ENCODE measurements at regions not wholly inside any gene's neighbourhood (a gene's known extent, or its start where the extent isn't known, plus 50 kb on each side); places are given as distances from the start of the nearest gene placed in this dataset.

GRCh38 chr7:35386816-35387706 lies 133.2 kb upstream of the TBX20 start:
- DNase-seq (ENCODE audit: low read depth in 3 of 3), result no peak

GRCh38 chr7:35386082-35386815 lies 132.3 kb upstream of the TBX20 start:
- no peak for DNase-seq (ENCODE audit: low read depth in 3 of 3)

DNA sequence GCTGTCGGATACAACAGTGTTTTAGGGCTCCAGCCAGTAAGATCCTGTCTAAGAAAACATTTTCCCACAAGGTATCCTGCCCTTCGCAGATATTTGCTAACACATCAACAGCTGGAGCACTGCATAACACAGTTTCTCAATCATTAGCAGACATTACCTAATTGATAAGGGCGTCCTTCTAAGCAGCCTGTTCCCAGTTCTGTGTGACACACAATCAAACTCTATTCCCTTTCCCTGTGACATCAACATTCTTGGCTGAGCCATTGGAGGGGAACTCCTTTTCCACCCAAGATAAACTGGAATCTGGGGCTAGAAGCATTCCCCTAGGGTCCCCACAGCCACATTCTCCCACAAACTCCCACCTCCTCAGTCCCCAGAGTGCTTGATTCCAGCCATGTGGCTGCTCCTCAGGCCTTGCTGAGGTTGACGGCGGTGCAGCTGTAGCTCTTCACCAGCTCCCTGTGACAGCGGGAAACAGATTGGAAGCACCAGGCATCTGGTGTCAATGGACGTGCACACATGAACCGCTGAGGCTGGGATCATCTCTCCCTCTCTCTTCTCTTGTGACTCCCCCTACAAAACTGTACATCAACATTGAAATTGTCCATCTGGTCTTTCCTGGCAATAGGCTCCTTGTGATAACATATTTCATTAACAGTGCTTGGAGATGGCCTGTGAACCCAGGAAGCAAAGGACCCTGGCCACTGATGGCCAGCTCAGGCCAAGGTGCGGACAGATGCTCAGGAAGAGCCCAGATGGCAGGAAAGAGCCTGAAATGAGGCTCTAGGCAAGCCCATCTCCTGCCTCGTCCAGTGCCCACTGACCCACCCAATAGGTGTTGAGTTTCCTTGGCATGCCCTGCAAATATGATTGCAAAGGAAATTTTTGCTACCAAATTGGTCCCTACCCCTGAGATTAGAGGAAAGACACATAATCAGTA lies 131.1 kb upstream of the TBX20 start:
- no peak for DNase-seq (ENCODE audit: low read depth in 3 of 3)

DNA sequence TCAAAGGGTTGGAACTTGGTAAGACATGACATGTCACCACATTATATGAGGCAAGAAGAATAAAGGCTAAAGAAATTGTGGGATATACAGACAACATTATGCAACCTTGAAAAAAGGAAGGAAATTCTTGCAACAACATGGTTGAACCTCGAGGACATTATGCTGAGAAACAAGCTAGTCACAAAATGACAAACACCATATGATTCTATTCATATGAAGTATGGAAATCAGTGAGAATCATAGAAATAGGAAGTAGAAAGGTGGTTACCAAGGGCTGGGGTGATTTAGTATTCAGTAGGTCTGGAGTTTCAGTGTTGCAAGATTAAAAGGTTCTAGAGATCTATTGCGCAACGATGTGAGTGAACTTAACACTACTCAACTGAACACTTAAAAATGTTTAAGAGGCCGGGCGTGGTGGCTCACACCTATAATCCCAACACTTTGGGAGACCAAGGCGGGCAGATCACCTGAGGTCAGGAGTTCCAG lies 126.9 kb upstream of the TBX20 start:
- no peak for DNase-seq (ENCODE audit: low read depth in 3 of 3)

GRCh38 chr7:35379481-35379880 lies 125.6 kb upstream of the TBX20 start:
- no peak for DNase-seq (ENCODE audit: low read depth in 3 of 3)

DNA sequence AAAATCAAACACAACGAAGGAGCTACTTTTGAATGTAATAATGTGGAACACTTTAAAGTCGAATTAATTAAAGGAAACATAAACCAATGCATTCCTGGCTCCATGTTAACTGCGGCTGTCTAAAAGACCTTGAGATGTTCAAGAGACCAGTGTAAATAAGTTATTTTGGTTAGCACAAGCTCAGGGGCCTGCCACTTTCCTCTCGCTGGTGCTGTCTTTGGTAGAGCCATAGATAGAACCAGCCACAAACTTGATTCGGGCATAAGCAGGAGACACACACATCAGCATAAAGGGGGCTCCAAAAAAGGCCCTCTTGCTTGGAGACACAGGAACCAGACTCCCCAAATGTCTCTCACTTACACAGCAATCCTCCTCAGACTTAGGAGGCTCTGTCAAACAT lies 121.6 kb upstream of the TBX20 start:
- DNase-seq (ENCODE audit: low read depth in 3 of 3), result no peak

DNA sequence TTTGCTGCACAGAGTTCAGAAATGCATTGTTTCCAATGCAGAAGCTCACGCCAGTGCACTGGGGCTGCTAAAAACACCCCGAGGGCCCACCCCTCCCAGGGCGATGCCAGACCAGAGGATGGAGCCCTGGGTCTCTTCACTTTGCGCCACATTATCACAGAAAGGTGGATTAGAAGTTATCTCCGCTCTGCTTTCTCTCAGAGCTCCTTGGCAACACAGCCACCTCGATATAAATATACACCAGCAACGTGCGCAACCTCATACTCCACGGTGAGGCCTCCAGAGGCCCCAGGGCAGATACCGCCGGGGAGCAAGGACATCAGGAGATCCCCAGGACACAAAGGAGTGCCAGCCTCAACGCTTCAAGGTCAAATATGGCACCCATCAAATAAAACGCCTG lies 121.0 kb upstream of the TBX20 start:
- no peak for DNase-seq (ENCODE audit: low read depth in 3 of 3)

DNA sequence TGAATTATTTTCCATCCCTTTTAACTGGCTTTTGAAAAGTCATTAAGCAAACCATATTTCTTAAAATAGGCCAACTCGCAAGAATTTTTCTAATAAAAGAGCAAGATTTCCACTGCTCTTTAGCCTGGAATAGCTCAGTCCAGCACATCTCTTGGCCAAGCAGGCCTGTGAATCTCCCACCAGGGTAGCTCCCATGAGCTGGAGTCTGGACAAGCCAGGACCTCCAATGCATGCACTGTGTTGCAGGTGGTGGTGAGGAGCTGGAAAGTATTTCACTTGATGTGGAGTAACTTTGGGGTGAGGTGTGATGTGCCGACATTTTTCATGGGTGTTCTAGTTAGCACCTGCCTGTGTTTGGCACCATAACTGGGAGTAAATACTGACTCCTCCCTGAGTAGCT lies 117.3 kb upstream of the TBX20 start:
- no peak for DNase-seq (ENCODE audit: low read depth in 3 of 3)

- no peak for DNase-seq (ENCODE audit: low read depth in 3 of 3)
Observed at GRCh38 chr7:35370687-35371086, 116.8 kb upstream of the TBX20 start.

- DNase-seq (ENCODE audit: low read depth in 3 of 3), result no peak
Observed at GRCh38 chr7:35366167-35367155, 112.6 kb upstream of the TBX20 start.

GRCh38 chr7:35365523-35365922 lies 111.6 kb upstream of the TBX20 start:
- no peak for DNase-seq (ENCODE audit: low read depth in 3 of 3)

DNA sequence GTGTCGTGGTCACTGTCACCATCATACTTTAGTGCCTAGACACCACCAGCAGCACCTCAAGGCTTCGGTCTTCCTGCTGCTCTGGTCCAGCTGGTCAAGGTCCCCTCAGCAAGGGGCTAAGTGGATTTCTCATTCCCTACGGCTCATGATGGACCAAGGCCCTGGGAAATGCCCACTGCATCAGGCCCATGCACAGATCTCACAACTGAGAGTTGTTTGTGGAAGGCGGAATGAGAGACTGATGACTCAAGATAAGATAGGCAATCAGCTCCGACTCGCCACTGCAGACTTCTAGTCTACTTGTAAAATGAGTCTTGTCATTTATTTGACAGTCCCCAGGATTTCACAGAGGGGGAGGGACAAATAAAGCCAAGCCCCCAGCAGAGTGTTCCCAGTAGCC lies 108.4 kb upstream of the TBX20 start:
- DNase-seq (ENCODE audit: low read depth in 3 of 3), result no peak

- no peak for DNase-seq (ENCODE audit: low read depth in 3 of 3)
Observed at GRCh38 chr7:35359423-35359822, 105.5 kb upstream of the TBX20 start.

- no peak for DNase-seq (ENCODE audit: low read depth in 3 of 3)
Observed at GRCh38 chr7:35356495-35356894, 102.6 kb upstream of the TBX20 start.

GRCh38 chr7:35355911-35356310 lies 102.0 kb upstream of the TBX20 start:
- no peak for DNase-seq (ENCODE audit: low read depth in 3 of 3)

DNA sequence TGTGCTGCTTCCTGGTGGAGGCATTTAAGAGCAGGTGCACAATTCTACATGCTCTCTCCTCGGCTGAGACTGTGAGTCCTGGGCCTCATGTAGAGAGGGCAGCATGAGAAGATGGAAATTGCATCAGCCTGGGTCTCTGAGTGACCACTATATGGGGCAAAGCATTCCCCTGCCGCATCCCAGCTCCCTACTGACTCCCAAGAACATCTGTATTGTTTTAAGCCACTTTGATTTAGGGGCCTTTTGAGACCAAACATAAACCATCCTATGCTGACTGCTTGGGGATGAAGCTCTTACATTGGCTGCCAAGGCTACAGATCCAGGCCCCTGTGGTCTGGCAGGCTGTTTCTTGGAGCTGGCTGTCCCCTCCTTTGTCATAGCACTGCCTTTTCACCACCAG lies 101.3 kb upstream of the TBX20 start:
- no peak for DNase-seq (ENCODE audit: low read depth in 3 of 3)

- DNase-seq (ENCODE audit: low read depth in 3 of 3), result no peak
Observed at GRCh38 chr7:35353481-35353880, 99.6 kb upstream of the TBX20 start.

- DNase-seq (ENCODE audit: low read depth in 3 of 3), result no peak
Observed at GRCh38 chr7:35351466-35351865, 97.6 kb upstream of the TBX20 start.

- no peak for DNase-seq (ENCODE audit: low read depth in 3 of 3)
Observed at GRCh38 chr7:35348611-35349400, 94.9 kb upstream of the TBX20 start.

- no peak for DNase-seq (ENCODE audit: low read depth in 3 of 3)
Observed at GRCh38 chr7:35342786-35343185, 88.9 kb upstream of the TBX20 start.

Data from stimulated activated CD4-positive, alpha-beta T cell treated with anti-CD3 and anti-CD28 coated beads, TNF-alpha, amount 100 ng/mL, for 48 hours (primary cell).